NCI-H82 treated with DMSO at 0.1 percent for 48 hours (cell line): ENCODE measurements at regions not wholly inside any gene's neighbourhood (a gene's known extent, or its start where the extent isn't known, plus 50 kb on each side); places are given as distances from the start of the nearest gene placed in this dataset.
"Not testable (repeated sequence)": the region's sequence is repeated elsewhere in the genome, so short reads cannot be mapped to it uniquely, and the experiment has no call there.

Source experiments
- DNase-seq: peaks from one replicate; lab custom pipeline; 2025; ENCODE audit not compliant: unreplicated experiment; lab: John Stamatoyannopoulos, UW

DNA sequence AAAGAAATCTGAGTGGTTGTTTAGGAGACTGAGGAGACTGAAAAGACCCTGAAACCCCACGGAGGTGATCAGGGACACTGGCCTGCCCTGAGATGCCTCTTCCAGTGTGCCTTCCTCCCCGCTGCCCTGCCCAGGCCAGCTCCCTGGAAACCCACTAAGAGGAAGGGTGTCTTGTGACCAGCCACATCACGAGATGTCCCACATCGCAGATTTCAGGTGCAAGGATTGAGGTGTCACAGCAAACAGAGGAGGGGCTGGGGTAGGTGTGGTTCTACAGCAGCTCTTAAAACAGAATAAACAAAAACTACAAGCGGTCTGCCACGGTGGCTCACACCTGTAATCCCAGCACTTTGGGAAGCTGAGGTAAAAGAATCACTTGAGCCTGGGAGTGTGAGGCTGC, 184.3 kb upstream of the C14orf180 start:
- DNase-seq, result no peak

DNA sequence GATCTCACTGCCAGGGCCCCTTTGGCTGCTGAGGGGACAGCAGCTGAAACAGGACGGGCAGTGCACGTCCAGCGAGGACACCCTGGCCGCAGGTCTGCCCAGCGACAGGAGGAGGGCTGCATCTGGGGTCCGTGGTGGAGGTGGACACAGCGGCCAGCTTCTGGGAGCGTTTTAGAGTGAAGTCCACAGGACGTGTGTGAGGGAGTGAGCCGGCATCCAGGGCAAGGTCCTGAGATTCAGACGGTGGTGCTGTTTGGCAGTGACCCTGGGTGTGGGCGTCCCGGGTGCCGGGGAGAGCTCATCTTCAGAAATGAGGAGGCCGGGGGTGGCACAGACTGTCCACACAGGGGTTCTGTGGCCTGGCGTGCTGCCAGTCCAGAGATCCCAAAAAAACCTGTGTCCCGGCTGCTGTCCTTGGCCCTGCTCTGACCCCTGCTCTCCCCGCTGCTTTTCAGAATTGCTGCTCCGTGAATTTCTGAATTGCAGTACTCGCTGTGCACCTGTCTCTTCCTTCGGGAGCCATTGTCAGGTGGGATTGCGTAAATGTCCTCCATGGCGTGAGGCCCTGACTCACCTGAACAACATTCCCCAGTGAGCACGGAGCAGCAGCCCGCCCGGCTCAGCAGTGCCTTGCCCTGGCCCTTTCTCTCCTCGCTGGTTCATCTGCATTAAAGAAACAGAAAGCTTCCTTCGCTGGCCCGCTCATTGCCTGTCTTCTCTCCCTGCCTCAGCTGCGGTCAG, 183.5 kb upstream of the C14orf180 start:
- DNase-seq, result no peak

DNA sequence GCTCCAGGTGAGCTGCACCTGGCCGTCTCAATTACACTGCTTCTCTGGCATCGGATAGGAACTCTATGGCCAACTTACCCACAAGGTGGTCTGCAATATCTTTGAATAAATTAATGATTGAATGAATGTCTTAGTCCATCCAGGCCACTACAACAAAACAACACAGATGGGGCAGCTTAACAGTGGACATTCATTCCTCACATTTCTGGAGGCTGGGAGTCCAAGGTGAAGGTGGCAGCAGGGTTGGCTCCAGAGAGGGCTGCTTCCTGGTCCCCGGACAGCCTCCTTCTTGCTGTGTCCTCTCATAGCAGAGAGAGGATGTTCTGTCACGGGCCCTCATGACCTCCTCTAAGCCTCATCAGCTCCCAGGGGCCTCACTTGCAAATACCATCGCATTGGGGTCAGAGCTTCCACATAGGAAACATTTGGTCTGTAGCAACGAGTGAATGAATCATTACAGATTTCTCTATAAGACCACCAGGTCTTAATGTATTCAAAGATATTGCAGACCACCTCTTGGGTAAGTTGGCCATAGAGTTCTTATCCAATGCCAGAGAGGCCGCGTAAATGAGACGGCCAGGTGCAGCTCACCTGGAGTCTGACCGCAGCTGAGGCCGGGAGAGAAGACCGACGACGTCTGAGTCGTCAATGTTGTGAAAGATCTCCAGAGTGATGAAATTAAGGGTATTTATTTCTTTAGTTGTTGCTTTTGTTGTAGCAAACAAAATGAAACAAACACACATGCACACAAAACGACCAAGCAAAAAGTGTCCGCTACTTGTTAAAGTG, 182.7 kb upstream of the C14orf180 start:
- no peak for DNase-seq

DNA sequence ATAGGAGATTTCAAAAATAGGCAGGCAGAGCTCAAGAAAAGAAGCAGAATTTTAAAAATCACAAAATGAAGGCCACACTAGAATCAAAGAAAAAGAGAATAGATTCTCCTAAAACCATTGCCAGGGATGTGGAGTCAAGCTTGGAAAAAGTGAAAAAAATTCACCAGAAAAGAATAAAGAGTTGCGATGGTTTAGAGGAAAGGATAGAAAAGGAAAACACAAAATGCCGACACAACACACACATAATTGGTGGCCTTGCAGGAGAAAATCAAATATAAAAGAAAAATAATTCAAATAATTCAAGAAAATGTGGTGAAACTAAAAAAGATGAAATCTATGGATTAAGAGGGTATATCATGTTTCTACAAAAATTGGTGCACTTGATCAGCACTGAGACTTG, 181.6 kb upstream of the C14orf180 start:
- no peak for DNase-seq

DNA sequence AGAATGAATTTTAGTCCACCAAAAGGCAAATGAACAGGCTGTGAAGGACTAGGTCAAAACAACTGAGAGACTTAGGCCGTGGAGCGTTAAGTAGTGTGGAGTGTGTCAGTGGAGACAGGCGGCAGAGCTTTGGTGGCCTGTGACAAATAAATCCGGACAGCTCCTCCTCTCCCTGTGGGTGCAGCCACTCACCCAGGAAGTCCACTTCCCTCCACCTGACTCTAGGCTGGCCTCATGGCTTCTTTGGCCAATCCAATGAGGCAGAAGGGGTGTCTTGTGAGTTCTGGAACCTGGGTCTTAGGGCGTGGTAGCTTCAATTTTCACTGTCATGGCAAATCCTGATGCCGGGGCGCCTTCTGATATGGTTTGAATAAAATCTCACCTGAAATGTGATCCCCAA, 180.9 kb upstream of the C14orf180 start:
- no peak for DNase-seq

DNA sequence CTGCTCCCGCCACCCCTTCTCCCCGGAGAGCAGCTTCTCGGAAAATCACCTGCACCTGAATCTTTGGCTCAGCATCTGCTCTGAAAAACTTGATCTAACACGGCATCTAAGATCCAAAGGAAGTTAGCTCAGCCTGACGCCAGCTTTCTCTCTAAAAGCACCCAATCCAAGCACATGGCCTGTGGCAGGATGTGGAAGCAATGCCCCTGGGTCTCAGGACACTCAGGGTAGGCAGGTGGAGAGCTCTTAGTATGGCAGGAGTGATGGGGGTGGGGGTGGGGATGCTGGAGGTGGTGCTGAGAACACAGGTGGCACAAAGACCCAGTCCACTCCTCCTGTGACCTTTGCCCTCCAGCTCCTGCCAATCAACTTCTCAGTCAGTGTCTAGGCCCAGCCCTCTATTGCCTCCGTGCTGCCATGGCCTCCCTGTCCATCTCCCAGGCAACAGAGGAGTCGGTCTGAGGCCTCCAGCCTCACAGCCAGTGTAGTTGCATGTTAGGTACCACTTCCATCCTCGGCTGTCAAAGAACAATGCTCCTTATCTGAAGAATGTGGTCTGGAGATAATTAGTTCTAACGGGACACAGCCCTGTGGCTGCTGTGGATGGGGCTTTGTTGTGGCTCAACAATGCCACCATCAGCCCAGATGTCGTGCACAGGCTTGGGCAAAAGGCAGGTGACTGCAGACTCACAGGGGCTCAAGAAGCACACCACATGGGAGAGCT, 180.0 kb upstream of the C14orf180 start:
- no peak for DNase-seq

DNA sequence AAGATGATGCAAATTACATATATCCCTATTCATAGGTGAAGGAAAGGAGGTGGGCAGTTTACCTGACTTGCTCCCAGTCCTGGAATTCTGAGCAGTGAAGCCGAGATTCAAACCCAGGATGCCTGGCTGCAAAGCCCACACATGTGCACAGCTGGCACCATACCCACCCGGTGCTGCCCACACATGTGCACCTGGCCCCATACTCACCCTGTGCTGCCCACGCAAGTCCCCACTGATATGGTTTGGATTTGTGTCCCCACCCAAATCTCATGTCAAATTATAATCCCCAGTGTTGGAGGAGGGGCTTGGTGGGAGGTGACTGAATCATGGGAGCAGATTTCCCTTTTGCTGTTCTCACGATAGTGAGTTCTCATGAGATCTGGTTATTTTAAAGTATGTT, 179.2 kb upstream of the C14orf180 start:
- no peak for DNase-seq

DNA sequence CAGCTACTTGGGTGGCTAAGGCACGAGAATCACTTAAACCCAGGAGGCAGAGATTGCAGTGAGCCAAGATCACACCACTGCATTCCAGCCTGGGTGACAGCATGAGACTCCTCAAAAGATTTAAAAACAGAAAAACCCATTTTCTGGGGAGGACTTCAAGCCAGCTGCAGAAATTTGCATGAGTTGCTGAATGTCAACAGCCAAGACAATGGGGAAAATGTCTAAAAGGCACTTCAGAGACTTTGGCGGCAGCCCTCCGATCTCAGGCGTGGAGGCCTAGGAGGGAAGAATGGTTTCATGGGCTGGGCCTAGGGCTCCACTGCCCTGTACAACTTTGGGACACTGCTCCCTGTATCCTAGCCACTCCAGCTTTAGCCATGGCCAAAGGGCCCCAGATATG, 177.8 kb upstream of the C14orf180 start:
- no peak for DNase-seq

DNA sequence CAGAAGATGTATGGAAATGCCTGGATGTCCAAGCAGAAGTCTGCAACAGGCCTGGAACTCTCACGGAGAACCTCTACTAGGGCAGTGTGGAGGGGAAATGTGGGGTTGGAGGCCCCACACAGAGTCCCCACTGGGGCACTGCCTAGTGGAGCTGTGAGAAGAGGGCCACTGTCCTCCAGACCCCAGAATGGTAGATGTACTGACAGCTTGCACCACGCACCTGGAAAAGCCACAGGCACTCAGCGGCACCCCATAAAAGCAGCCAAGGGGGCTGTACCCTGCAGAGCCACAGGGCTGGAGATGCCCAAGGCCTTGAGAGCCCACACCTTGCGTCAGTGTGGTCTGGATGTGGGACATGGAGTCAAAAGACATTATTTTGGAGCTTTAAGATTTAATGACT, 177.3 kb upstream of the C14orf180 start:
- DNase-seq, result not testable (repeated sequence)

DNA sequence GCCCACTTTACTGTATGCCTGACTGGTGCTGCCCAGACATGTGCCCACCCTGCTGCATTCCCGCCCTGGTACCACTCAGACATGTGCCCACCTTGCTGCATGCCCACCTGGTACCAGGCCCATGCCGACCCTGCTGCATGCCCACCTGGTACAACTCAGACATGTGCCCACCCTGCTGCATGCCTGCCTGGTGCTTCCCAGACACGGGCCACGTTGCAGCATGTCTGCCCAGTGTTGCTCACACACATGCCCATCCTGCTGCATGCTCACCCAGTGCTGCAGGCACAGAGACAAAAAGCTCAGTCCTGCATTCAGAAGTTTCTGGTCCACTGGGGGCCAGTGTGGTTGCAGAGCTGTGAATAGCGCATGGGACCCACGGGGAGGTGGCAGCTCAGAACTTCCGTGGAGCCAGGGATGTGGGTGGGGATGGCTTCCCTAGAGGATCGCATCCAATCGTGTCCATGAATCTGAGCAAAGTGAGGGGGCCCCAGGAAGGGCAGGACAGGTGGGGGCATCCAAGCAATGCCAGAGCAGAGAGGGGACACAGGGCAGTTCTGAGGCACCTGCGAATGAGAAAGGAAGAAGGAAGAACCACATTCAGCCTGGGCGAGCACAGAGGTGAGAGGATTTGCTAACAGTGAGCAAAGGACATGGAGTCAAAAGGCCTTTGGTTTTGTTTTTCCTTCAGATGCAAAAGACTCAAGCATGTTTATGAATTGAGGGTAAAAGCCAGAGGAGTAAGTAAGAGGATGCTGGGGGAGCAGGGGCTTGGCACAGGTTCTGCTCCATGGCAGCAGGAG, 175.9 kb upstream of the C14orf180 start:
- no peak for DNase-seq

DNA sequence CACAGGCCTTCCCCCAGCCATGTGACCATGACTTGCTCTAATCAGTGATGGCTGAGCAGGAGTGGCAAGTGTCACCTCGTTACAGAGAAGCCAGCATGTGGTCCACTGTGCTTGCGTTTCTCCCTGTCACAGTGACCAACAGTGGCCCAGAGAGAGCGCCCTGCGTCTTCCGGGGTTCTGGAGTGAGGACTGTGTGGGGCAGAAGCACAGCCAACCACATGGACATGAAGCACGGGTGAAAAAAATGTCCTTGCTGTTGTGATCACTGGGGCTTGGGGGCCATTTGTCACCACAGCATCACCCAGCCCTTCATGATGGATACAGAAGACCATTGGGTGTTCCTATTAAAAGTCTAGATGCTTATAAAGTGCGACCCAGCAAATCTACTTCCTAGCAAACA, 174.6 kb upstream of the C14orf180 start:
- no peak for DNase-seq

DNA sequence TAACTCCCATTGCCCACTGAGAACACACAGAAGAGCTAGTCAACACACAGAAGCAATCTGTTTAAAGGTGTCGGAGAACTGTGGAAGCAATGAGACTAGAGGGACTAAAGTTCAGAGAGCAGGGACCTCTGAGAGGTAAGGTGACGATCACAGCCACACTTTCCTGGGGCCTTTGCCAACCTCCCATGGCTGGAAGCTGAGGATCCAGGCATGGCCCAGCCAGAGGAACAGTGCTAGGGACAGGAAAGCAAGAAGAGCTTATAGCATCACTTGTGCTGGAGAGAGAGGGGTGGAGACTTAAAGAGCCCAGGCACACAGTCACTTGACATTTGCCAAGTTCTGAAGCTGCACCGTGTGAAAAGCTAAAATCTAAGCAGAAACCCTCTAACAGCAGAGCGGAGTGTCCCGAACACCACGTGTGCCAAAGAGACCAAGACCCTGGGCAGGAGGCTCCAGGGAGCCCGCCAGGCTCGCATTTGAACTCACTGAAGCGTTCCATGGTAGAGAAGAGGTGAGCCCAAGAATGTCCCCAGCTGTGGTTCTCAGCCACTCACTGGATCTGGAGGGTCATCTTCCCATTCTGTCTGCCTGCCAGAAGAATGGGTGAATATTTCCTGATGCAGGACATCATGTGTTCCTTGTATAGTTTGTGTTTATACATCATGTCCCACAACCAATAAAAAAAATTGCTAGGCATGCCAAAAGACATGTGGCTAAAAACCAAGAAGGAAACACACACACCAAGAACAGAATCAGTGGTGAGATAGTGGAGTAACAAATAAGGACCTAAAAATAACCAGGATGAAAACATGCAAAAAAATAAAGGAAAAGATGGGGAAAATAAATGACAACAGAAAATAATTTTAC, 174.0 kb upstream of the C14orf180 start:
- DNase-seq, result no peak

DNA sequence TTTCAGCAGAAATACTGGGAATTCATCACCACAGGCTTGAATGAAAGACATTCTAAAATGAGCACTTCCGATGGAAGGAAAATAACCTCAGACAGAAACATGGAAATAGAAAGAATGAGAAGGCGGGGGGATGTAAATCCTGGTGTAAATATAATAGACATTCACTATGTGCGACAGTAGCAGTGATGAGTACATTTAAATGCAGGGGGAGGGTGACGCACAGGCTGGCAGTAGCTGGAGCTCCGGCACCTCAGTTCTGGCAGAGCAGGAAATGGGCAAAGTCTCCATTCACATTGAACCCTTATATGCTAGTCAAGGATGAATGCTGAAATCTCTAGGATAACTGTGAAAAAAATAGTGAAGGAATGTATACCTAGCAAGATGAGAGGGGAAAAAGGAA, 172.7 kb upstream of the C14orf180 start:
- DNase-seq, result no peak

DNA sequence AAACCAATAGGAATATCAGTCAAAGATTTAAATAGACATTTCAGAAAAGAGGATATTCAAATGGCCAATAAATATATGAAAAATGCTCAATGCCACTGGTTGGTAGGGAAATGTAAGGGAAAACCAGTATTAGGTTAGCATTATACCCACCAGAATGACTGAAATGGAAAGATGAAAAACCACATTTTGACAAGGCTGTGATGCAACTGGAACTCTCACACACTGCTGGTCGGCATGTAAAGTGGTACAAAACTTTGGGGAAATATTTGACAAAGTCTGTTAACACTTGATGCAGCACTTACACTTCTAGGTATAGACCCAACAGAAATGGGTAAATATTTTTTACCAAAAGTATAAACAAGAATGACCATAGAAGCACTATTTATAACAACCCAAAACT, 163.2 kb upstream of the C14orf180 start:
- no peak for DNase-seq

DNA sequence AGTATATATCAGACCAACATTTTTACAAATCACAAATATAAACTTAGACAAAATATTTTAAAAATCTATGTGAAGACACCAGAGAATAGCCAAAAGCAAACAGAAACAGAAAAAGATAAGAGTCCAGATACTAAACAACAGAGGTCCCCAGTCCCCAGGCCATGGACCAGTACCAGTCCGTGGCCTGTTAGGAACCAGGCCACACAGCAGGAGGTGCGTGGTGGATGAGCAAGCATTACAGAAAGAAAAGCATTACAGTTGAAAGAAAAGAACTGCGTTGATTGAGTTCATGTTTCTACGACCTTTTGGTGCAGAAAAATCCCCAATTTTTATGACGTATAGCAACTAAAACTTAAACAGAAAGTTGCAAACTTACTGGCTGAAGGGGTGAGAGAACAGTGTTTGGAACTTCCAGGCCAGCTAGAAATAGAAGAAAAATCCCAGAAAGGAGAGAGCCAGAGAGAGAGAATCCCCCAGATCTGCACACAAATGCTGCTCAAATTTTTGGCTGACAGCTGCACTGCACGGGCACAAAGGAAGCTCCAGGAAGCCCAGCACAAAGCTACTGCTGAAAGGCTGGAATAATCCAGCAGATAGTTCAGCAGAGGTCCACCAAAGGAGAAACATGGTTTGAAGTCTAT, 159.6 kb upstream of the C14orf180 start:
- no peak for DNase-seq

DNA sequence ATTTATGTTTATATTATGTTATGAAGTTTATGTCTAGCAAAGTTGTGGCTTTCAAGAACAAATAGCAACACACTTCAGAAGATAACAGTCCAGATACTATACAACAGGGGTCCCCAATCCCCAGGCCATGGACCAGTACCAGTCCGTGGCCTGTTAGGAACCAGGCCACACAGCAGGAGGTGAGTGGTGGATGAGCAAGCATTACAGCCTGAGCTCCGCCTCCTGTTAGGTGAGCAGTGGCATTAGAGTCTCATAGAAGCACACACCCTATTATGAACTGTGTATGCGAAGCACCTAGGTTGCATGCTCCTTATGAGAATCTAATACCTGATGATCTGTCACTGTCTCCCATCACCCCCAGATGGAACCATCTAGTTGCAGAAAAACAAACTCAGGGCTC, 159.0 kb upstream of the C14orf180 start:
- DNase-seq, result not testable (repeated sequence)

DNA sequence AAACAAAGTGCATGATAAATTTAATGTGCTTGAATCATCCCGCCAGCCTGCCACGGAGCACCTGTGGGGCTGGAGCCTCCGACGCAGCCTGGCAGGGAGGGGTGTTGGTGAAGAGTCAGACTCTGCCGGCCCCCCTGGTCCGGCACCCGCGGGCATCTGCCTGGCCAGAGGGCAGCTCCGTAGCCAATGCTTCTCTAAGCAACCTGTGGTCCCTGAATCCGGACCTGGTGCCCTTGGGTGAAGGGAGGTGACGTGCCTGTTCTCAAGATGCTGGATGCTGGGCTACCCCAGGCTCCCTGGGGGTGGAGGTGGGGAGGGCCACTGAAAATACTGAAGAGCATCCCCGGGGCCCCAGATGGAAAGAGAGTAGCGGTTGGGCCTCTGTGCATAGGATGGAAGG, 158.6 kb upstream of the C14orf180 start:
- DNase-seq, result no peak

DNA sequence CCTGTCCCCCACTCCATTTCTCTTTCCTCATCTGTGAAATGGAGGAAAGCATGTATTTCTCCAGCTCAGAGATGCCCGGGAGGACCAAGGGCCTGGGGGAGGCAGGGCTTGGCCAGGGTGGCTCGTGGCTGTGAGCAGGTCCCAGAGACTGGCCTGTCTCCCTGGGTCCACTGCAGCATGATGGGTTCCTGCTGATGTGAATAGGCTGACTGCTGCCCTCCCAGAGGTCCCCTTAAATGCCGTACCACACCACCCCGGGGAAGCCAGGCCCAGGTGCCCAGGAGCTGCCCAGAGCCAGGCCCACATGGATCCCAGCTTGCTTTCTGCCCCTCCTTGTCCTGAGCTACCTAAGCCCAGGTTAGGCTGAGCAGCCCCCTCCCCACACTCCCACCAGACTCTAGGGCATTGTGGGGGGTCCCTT, 158.2 kb upstream of the C14orf180 start:
- no peak for DNase-seq

DNA sequence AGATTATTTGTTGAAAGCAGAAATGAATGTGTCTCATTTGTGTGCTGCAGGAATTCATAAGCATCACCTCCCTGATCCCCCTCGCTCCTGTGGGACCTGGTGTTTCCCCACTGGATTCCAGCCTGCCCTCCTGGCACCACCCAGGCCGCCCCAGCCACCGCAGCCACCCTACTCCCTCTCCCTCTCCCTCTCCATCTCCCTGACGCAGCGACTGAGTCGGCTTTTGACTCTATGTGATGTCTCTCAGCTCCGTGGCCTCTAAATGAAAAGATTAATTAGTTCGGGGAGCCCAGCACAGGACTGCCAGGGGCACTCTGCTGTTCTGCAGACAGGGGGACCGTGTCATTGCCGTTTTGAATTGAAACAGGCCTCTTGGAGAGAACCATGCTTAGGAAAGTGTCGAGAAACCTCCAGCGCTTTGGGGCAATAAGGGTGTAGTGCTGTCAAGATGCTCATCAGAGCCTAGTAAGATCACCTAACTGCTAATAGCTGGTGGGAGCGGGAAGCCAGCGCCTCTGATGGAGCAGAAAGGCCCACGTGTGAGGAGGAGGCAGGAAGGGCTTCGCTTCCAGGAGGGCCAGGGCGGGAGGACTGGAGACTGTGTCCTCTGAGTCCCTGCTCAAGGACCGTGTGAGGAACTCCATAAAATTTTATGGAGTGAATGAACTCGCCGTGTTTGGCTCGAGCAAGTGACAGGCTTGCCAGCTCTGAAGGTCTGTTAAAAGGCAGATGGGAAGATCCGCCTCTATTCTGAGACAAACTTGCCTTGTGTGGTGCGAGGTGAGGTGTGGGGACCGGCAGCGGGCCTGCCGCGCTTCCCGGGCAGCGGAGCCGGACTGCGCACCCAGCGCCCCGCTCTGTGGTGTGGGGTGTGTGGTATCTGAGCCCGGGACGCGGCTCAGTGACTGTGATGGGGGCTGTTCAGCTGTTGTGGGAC, 157.4 kb upstream of the C14orf180 start:
- DNase-seq, result no peak
